ENCODE measurements at regions not wholly inside any gene's neighbourhood (a gene's known extent, or its start where the extent isn't known, plus 50 kb on each side); places are given as distances from the start of the nearest gene placed in this dataset.
"Not testable (repeated sequence)": the region's sequence is repeated elsewhere in the genome, so short reads cannot be mapped to it uniquely, and the experiment has no call there.

- in situ Hi-C loops (cut with MboI; ENCODE audit: low sequenced_read_pairs) = no loop called here
These were observed 151.8 kb upstream of the HMGA2 start for GRCh38 chr12:65672441-65672840.

GRCh38 chr12:65673156-65673690, 151.1 kb upstream of the HMGA2 start:
- in situ Hi-C loops (cut with MboI; ENCODE audit: low sequenced_read_pairs) = no loop called here

GRCh38 chr12:65673732-65674131, 150.6 kb upstream of the HMGA2 start:
- in situ Hi-C loops (cut with MboI; ENCODE audit: low sequenced_read_pairs) = no loop called here

- in situ Hi-C loops (cut with MboI; ENCODE audit: low sequenced_read_pairs) = no loop called here
These were observed 149.1 kb upstream of the HMGA2 start for GRCh38 chr12:65675141-65675621.

- in situ Hi-C loops (cut with MboI; ENCODE audit: low sequenced_read_pairs) = not testable (repeated sequence)
These were observed 146.1 kb upstream of the HMGA2 start for GRCh38 chr12:65678172-65678571.

- in situ Hi-C loops (cut with MboI; ENCODE audit: low sequenced_read_pairs) = no loop called here
These were observed 143.1 kb upstream of the HMGA2 start for GRCh38 chr12:65681226-65681625.

GRCh38 chr12:65682112-65682511, 142.2 kb upstream of the HMGA2 start:
- in situ Hi-C loops (cut with MboI; ENCODE audit: low sequenced_read_pairs) = no loop called here

GRCh38 chr12:65684906-65685305, 139.4 kb upstream of the HMGA2 start:
- in situ Hi-C loops (cut with MboI; ENCODE audit: low sequenced_read_pairs) = no loop called here

- in situ Hi-C loops (cut with MboI; ENCODE audit: low sequenced_read_pairs) = no loop called here
These were observed 138.8 kb upstream of the HMGA2 start for GRCh38 chr12:65685514-65685913.

GRCh38 chr12:65689508-65689907, 134.8 kb upstream of the HMGA2 start:
- in situ Hi-C loops (cut with MboI; ENCODE audit: low sequenced_read_pairs) = no loop called here

- in situ Hi-C loops (cut with MboI; ENCODE audit: low sequenced_read_pairs) = no loop called here
These were observed 133.8 kb upstream of the HMGA2 start for GRCh38 chr12:65690477-65690876.

GRCh38 chr12:65694130-65694529, 130.2 kb upstream of the HMGA2 start:
- in situ Hi-C loops (cut with MboI; ENCODE audit: low sequenced_read_pairs) = no loop called here

GRCh38 chr12:65695113-65695865, 129.0 kb upstream of the HMGA2 start:
- in situ Hi-C loops (cut with MboI; ENCODE audit: low sequenced_read_pairs) = no loop called here

- in situ Hi-C loops (cut with MboI; ENCODE audit: low sequenced_read_pairs) = no loop called here
These were observed 128.1 kb upstream of the HMGA2 start for GRCh38 chr12:65696227-65696626.

GRCh38 chr12:65699251-65699650, 125.0 kb upstream of the HMGA2 start:
- in situ Hi-C loops (cut with MboI; ENCODE audit: low sequenced_read_pairs) = no loop called here

- in situ Hi-C loops (cut with MboI; ENCODE audit: low sequenced_read_pairs) = no loop called here
These were observed 121.1 kb upstream of the HMGA2 start for GRCh38 chr12:65703176-65703575.

GRCh38 chr12:65705380-65705876, 118.9 kb upstream of the HMGA2 start:
- in situ Hi-C loops (cut with MboI; ENCODE audit: low sequenced_read_pairs) = no loop called here

GRCh38 chr12:65707051-65707450, 117.2 kb upstream of the HMGA2 start:
- in situ Hi-C loops (cut with MboI; ENCODE audit: low sequenced_read_pairs) = no loop called here

- in situ Hi-C loops (cut with MboI; ENCODE audit: low sequenced_read_pairs) = no loop called here
These were observed 111.9 kb upstream of the HMGA2 start for GRCh38 chr12:65712260-65713004.

- in situ Hi-C loops (cut with MboI; ENCODE audit: low sequenced_read_pairs) = no loop called here
These were observed 108.3 kb upstream of the HMGA2 start for GRCh38 chr12:65715961-65716360.
